GM12875 (cell line): ENCODE measurements at regions not wholly inside any gene's neighbourhood (a gene's known extent, or its start where the extent isn't known, plus 50 kb on each side); places are given as distances from the start of the nearest gene placed in this dataset.

Experiments used
- H3K4me3 ChIP-seq: one replicate; pipeline ENCODE4 v1.5.1; 2011; ENCODE audit warnings: low read depth, low read length, control low read depth
- TF ChIP-seq, protein P1 (sequence below): IDR thresholded peaks from 2 replicates; pipeline ENCODE4 v1.5.1; 2011; ENCODE audit warnings: low read depth, mild to moderate bottlenecking, control low read depth, inconsistent platforms, low read length, moderate library complexity, borderline replicate concordance; ENCODE audit not compliant: insufficient read depth

GRCh38 chr2:189298481-189298880 lies 118.9 kb upstream of the COL5A2 start:
- no peak overlapping the region for H3K4me3 ChIP-seq
- TF ChIP-seq, protein P1, sequence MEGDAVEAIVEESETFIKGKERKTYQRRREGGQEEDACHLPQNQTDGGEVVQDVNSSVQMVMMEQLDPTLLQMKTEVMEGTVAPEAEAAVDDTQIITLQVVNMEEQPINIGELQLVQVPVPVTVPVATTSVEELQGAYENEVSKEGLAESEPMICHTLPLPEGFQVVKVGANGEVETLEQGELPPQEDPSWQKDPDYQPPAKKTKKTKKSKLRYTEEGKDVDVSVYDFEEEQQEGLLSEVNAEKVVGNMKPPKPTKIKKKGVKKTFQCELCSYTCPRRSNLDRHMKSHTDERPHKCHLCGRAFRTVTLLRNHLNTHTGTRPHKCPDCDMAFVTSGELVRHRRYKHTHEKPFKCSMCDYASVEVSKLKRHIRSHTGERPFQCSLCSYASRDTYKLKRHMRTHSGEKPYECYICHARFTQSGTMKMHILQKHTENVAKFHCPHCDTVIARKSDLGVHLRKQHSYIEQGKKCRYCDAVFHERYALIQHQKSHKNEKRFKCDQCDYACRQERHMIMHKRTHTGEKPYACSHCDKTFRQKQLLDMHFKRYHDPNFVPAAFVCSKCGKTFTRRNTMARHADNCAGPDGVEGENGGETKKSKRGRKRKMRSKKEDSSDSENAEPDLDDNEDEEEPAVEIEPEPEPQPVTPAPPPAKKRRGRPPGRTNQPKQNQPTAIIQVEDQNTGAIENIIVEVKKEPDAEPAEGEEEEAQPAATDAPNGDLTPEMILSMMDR: no peak

- TF ChIP-seq, protein P1: no peak
- no peak overlapping the region for H3K4me3 ChIP-seq
Measured at GRCh38 chr2:189299974-189300373, 120.4 kb upstream of the COL5A2 start.

DNA sequence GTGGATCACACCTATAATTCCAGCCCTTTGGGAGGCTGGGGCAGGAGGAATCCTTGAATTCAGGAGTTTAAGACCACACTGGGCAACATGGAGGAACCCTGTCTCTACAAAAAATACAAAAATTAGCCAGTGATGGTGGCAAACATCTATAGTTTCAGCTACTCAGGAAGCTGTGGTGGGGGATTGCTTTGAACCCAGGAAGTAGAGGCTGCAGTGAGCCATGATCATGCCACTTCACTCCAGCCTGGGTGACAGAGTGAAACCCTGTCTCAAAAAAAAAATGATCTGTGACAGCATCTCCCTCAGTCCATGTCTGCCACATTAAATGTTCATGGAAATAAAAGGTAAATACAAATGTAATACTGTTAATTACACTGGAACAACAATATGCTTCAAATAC lies 121.4 kb upstream of the COL5A2 start:
- TF ChIP-seq, protein P1: no peak
- H3K4me3 ChIP-seq: no peak overlapping the region

GRCh38 chr2:189302274-189302948 lies 122.8 kb upstream of the COL5A2 start:
- no peak overlapping the region for H3K4me3 ChIP-seq
- TF ChIP-seq, protein P1: no peak

GRCh38 chr2:189304360-189304759 lies 124.8 kb upstream of the COL5A2 start:
- TF ChIP-seq, protein P1: no peak
- H3K4me3 ChIP-seq: no peak overlapping the region

DNA sequence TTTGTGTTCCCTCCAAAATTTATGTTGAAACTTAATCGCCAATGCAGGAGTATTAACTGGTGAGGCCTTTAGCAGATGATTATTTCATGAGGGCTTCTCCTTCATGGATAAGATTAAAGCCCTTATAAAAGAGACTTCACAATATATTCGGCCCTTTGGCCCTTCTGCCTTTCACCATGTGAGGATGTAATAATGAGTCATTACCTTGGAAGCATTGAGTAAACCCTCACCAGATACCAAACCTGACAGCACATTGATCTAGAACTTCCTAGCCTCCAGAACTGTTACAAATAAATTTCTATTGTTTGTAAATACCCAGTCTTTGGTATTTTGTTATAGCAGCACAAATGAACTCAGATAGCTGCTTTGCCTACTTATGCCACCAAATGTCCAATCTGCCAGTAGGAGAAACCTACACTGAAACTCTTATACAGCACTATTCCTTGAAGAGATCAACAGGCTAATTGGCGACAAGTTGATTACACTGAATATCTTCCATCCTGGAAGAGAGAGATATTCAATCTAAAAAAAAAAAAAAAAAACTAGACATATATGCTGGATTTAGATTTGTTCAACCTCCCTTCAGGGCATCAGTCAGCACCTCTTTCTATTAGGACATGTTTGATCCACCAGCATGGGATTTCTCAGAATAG lies 125.9 kb upstream of the COL5A2 start:
- TF ChIP-seq, protein P1: no peak
- H3K4me3 ChIP-seq: no peak overlapping the region

DNA sequence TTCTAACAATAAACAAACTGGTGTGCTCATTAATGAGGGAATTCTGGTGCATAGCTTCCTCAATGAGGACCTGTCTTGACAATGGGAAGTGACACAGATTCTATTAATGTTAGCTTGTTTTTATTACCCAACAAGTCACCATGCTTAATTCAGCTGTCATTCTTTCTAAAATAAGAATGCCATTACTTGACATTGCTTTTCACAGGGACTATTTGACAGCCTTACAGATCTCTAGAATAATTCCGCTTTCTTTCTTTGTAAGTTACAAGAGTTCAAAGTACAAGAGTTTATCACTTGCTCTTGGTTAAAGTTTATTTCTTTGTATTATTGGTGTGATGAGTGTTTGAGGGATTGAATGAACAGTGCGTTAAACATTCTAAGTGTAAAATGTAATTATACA lies 127.0 kb upstream of the COL5A2 start:
- TF ChIP-seq, protein P1: no peak
- no peak overlapping the region for H3K4me3 ChIP-seq
